PC-3 (cell line): ENCODE measurements at regions not wholly inside any gene's neighbourhood (a gene's known extent, or its start where the extent isn't known, plus 50 kb on each side); places are given as distances from the start of the nearest gene placed in this dataset.

Source experiments
- CTCF ChIP-seq: fragments of 300-600 bp; sonication (generic); conservative IDR thresholded peaks from 2 replicates; pipeline ENCODE4 v1.5.1; 2017; ENCODE audit warnings: antibody characterized with exemption, low read depth, mild to moderate bottlenecking, low read length
- EZH2 ChIP-seq: fragments of 300-600 bp; sonication (generic); IDR thresholded peaks from one replicate; pipeline ENCODE4 v1.6.1; 2017; ENCODE audit warnings: antibody characterized with exemption, mild to moderate bottlenecking, low read length; ENCODE audit not compliant: unreplicated experiment
- EZH2phosphoT487 ChIP-seq: fragments of 300-600 bp; sonication (generic); IDR thresholded peaks from 2 replicates; pipeline ENCODE4 v1.6.1; 2018; ENCODE audit warnings: mild to moderate bottlenecking, antibody characterized with exemption, low read length, borderline replicate concordance

- TF ChIP-seq CTCF (no peak), EZH2phosphoT487 (no peak), EZH2 (no peak)
Observed at GRCh38 chr4:62618042-62618441, 1417.9 kb downstream of the ADGRL3 start.
